ENCODE measurements at regions not wholly inside any gene's neighbourhood (a gene's known extent, or its start where the extent isn't known, plus 50 kb on each side); places are given as distances from the start of the nearest gene placed in this dataset.

GRCh38 chr6:78484198-78485064 lies 382.9 kb upstream of the IRAK1BP1 start:
- no peaks in the 10 kb centered on the region for H4K20me1 ChIP-seq (ENCODE audit: insufficient read depth, low read length)
- H3K4me2 ChIP-seq (ENCODE audit: low read length), result no peak overlapping the region
- no peaks in the 10 kb centered on the region for H3K27me3 ChIP-seq (ENCODE audit: insufficient read depth, low read length)
- H3F3A ChIP-seq (ENCODE audit: insufficient read depth, low read length), result no peaks in the 10 kb centered on the region
- TF ChIP-seq EZH2 (IDR thresholded peaks at IDR 0.05; ENCODE audit: borderline replicate concordance, low read length) (no peak), CTCF (IDR thresholded peaks at IDR 0.05; ENCODE audit: low read length) (no peak)
- no peaks in the 10 kb centered on the region for H3K9me2 ChIP-seq (ENCODE audit: low read depth, low read length)
- H3K36me3 ChIP-seq (ENCODE audit: insufficient read depth, low read length), result no peaks in the 10 kb centered on the region
- no peaks in the 10 kb centered on the region for H3K9me3 ChIP-seq (ENCODE audit: low read length)
- H3K4me3 ChIP-seq (ENCODE audit: low read depth, low read length, poor library complexity, severe bottlenecking), result no peak overlapping the region
- no peak overlapping the region for H3K27ac ChIP-seq (ENCODE audit: low read depth, low read length, poor library complexity, severe bottlenecking)
- H3K4me1 ChIP-seq (ENCODE audit: insufficient read depth, low read length, severe bottlenecking), result no peaks in the 10 kb centered on the region
- H3K79me2 ChIP-seq (ENCODE audit: insufficient read depth, low read length), result no peaks in the 10 kb centered on the region
- no peak overlapping the region for H3K9ac ChIP-seq (ENCODE audit: low read length)
- no peak overlapping the region for H2AFZ ChIP-seq (ENCODE audit: low read length)

GRCh38 chr6:78487401-78487800 lies 379.9 kb upstream of the IRAK1BP1 start:
- TF ChIP-seq CTCF (IDR thresholded peaks at IDR 0.05; ENCODE audit: low read length) (no peak), EZH2 (IDR thresholded peaks at IDR 0.05; ENCODE audit: borderline replicate concordance, low read length) (no peak)
- Histone ChIP-seq H3K4me3 (ENCODE audit: low read depth, low read length, poor library complexity, severe bottlenecking) (no peak overlapping the region), H3K9me3 (ENCODE audit: low read length) (no peaks in the 10 kb centered on the region), H3K79me2 (ENCODE audit: insufficient read depth, low read length) (no peaks in the 10 kb centered on the region), H3K27ac (ENCODE audit: low read depth, low read length, poor library complexity, severe bottlenecking) (no peak overlapping the region), H3K4me2 (ENCODE audit: low read length) (no peak overlapping the region), H4K20me1 (ENCODE audit: insufficient read depth, low read length) (no peaks in the 10 kb centered on the region), H3K27me3 (ENCODE audit: insufficient read depth, low read length) (no peaks in the 10 kb centered on the region), H3K9ac (ENCODE audit: low read length) (no peak overlapping the region), H3K4me1 (ENCODE audit: insufficient read depth, low read length, severe bottlenecking) (no peaks in the 10 kb centered on the region), H2AFZ (ENCODE audit: low read length) (no peak overlapping the region), H3F3A (ENCODE audit: insufficient read depth, low read length) (no peaks in the 10 kb centered on the region), H3K36me3 (ENCODE audit: insufficient read depth, low read length) (no peaks in the 10 kb centered on the region), H3K9me2 (ENCODE audit: low read depth, low read length) (no peaks in the 10 kb centered on the region)

- H2AFZ ChIP-seq (ENCODE audit: low read length), result no peak overlapping the region
- H3K4me3 ChIP-seq (ENCODE audit: low read depth, low read length, poor library complexity, severe bottlenecking), result no peak overlapping the region
- no peak overlapping the region for H3K4me2 ChIP-seq (ENCODE audit: low read length)
- H3K79me2 ChIP-seq (ENCODE audit: insufficient read depth, low read length), result no peaks in the 10 kb centered on the region
- H3K4me1 ChIP-seq (ENCODE audit: insufficient read depth, low read length, severe bottlenecking), result no peaks in the 10 kb centered on the region
- no peaks in the 10 kb centered on the region for H4K20me1 ChIP-seq (ENCODE audit: insufficient read depth, low read length)
- no peaks in the 10 kb centered on the region for H3F3A ChIP-seq (ENCODE audit: insufficient read depth, low read length)
- H3K9me2 ChIP-seq (ENCODE audit: low read depth, low read length), result no peaks in the 10 kb centered on the region
- no peaks in the 10 kb centered on the region for H3K27me3 ChIP-seq (ENCODE audit: insufficient read depth, low read length)
- no peaks in the 10 kb centered on the region for H3K9me3 ChIP-seq (ENCODE audit: low read length)
- TF ChIP-seq CTCF (IDR thresholded peaks at IDR 0.05; ENCODE audit: low read length) (no peak), EZH2 (IDR thresholded peaks at IDR 0.05; ENCODE audit: borderline replicate concordance, low read length) (no peak)
- no peak overlapping the region for H3K27ac ChIP-seq (ENCODE audit: low read depth, low read length, poor library complexity, severe bottlenecking)
- no peaks in the 10 kb centered on the region for H3K36me3 ChIP-seq (ENCODE audit: insufficient read depth, low read length)
- H3K9ac ChIP-seq (ENCODE audit: low read length), result no peak overlapping the region
Measured at GRCh38 chr6:78489874-78490273, 377.5 kb upstream of the IRAK1BP1 start.

Data from OCI-LY1 (cell line).